H9 (cell line): ENCODE measurements at regions not wholly inside any gene's neighbourhood (a gene's known extent, or its start where the extent isn't known, plus 50 kb on each side); places are given as distances from the start of the nearest gene placed in this dataset.

Experiments
- DNase-seq: peaks from one replicate; pipeline ENCODE4 v3.0.0-alpha.2; 2017
- H2AFZ ChIP-seq: one replicate; pipeline ENCODE4 v1.6.1; 2013; ENCODE audit warnings: mild to moderate bottlenecking, low read length, control low read depth, moderate library complexity
- H2AK5ac ChIP-seq: 2 replicates; pipeline ENCODE4 v1.6.1; 2013; ENCODE audit warnings: low read length, control low read depth, mixed read lengths; ENCODE audit not compliant: insufficient read length
- H2BK120ac ChIP-seq: one replicate; pipeline ENCODE4 v1.6.1; 2013; ENCODE audit warnings: low read depth, mild to moderate bottlenecking, low read length, control low read depth, inconsistent platforms; ENCODE audit not compliant: poor library complexity, severe bottlenecking
- H2BK12ac ChIP-seq: 2 replicates; pipeline ENCODE4 v1.6.1; 2013; ENCODE audit warnings: low read length, control low read depth, mixed read lengths, low read depth; ENCODE audit not compliant: insufficient read length
- H2BK15ac ChIP-seq: 2 replicates; pipeline ENCODE4 v1.6.1; 2013; ENCODE audit warnings: low read depth, low read length, control low read depth
- H2BK20ac ChIP-seq: one replicate; pipeline ENCODE4 v1.6.1; 2013; ENCODE audit warnings: low read depth, mild to moderate bottlenecking, low read length, control low read depth, inconsistent platforms; ENCODE audit not compliant: poor library complexity, severe bottlenecking
- H2BK5ac ChIP-seq: 2 replicates; pipeline ENCODE4 v1.6.1; 2013; ENCODE audit warnings: low read length, control low read depth, mixed read lengths; ENCODE audit not compliant: insufficient read length
- H3K14ac ChIP-seq: 2 replicates; pipeline ENCODE4 v1.6.1; 2013; ENCODE audit warnings: low read length, control low read depth; ENCODE audit not compliant: insufficient read depth
- H3K18ac ChIP-seq: 2 replicates; pipeline ENCODE4 v1.6.1; 2013; ENCODE audit warnings: low read depth, mild to moderate bottlenecking, mixed read lengths, low read length, control low read depth; ENCODE audit not compliant: insufficient read length
- H3K23ac ChIP-seq: 2 replicates; pipeline ENCODE4 v1.6.1; 2013; ENCODE audit warnings: low read length, control low read depth, mixed read lengths, low read depth; ENCODE audit not compliant: insufficient read length
- H3K23me2 ChIP-seq: 2 replicates; pipeline ENCODE4 v1.6.1; 2013; ENCODE audit warnings: low read depth, mild to moderate bottlenecking, mixed read lengths, low read length, control low read depth; ENCODE audit not compliant: insufficient read length, poor library complexity, severe bottlenecking
- H3K27ac ChIP-seq: 2 replicates; pipeline ENCODE4 v1.5.1; 2013; ENCODE audit warnings: low read length, control low read depth, mixed read lengths, low read depth; ENCODE audit not compliant: insufficient read length
- H3K27me3 ChIP-seq: 2 replicates; pipeline ENCODE4 v1.6.1; 2013; ENCODE audit warnings: low read length, control low read depth, inconsistent platforms; ENCODE audit not compliant: insufficient read depth
- H3K4ac ChIP-seq: 2 replicates; pipeline ENCODE4 v1.6.1; 2013; ENCODE audit warnings: low read depth, mild to moderate bottlenecking, control low read depth, inconsistent platforms, low read length, moderate library complexity
- H3K4me1 ChIP-seq: 2 replicates; pipeline ENCODE4 v1.6.1; 2013; ENCODE audit warnings: low read length, control low read depth, inconsistent platforms; ENCODE audit not compliant: insufficient read depth
- H3K4me2 ChIP-seq: 2 replicates; pipeline ENCODE4 v1.6.1; 2013; ENCODE audit warnings: low read length, control low read depth, mixed read lengths; ENCODE audit not compliant: insufficient read length, insufficient read depth
- H3K56ac ChIP-seq: 2 replicates; pipeline ENCODE4 v1.6.1; 2013; ENCODE audit warnings: low read depth, mild to moderate bottlenecking, mixed read lengths, low read length, control low read depth; ENCODE audit not compliant: insufficient read length
- H3K79me1 ChIP-seq: 2 replicates; pipeline ENCODE4 v1.6.1; 2013; ENCODE audit warnings: low read depth, mild to moderate bottlenecking, moderate library complexity, low read length, control low read depth, inconsistent platforms; ENCODE audit not compliant: insufficient read depth, poor library complexity, severe bottlenecking
- H3K79me2 ChIP-seq: 2 replicates; pipeline ENCODE4 v1.6.1; 2013; ENCODE audit warnings: low read length, control low read depth, inconsistent platforms; ENCODE audit not compliant: insufficient read depth
- H3K9ac ChIP-seq: 2 replicates; pipeline ENCODE4 v1.6.1; 2013; ENCODE audit warnings: low read length, control low read depth, mixed read lengths; ENCODE audit not compliant: insufficient read length; ENCODE audit errors: extremely low read depth
- H3K9me3 ChIP-seq: one replicate; pipeline ENCODE4 v1.6.1; 2013; ENCODE audit warnings: low read depth, low read length, inconsistent platforms; ENCODE audit not compliant: control insufficient read depth
- H3T11ph ChIP-seq: one replicate; pipeline ENCODE4 v1.6.1; 2013; ENCODE audit warnings: mild to moderate bottlenecking, low read length, control low read depth, inconsistent platforms
- H4K20me1 ChIP-seq: one replicate; pipeline ENCODE4 v1.6.1; 2013; ENCODE audit not compliant: control insufficient read depth, insufficient read length, insufficient read depth
- H4K5ac ChIP-seq: 2 replicates; pipeline ENCODE4 v1.6.1; 2013; ENCODE audit warnings: low read depth, mild to moderate bottlenecking, mixed read lengths, low read length, control low read depth; ENCODE audit not compliant: insufficient read length
- H4K8ac ChIP-seq: replicated peaks from 2 replicates; pipeline ENCODE4 v1.6.1; 2013; ENCODE audit warnings: low read length, control low read depth, mixed read lengths, low read depth; ENCODE audit not compliant: insufficient read length
- H4K91ac ChIP-seq: 2 replicates; pipeline ENCODE4 v1.6.1; 2013; ENCODE audit warnings: low read depth, mild to moderate bottlenecking, moderate library complexity, mixed read lengths, low read length, control low read depth; ENCODE audit not compliant: insufficient read length
- H3K27ac Mint-ChIP-seq, 3 experiments: 2 replicates in 2 of 3; 3 replicates in 1 of 3; pipeline ENCODE4 v1.8.0; 2020 to 2021; ENCODE audit warnings: mixed read lengths in 3 of 3, mild to moderate bottlenecking in 1 of 3, moderate library complexity in 1 of 3
- H3K27me3 Mint-ChIP-seq: 2 replicates; pipeline ENCODE4 v1.8.0; 2021; ENCODE audit warnings: low read depth, mild to moderate bottlenecking, moderate library complexity, mixed read lengths
- H3K36me3 Mint-ChIP-seq, 3 experiments: 2 replicates in 2 of 3; 3 replicates in 1 of 3; pipeline ENCODE4 v1.8.0; 2020 to 2021; ENCODE audit warnings: low read depth in 3 of 3, mixed read lengths in 3 of 3; ENCODE audit not compliant: insufficient read depth in 1 of 3
- H3K4me1 Mint-ChIP-seq, 2 experiments: 2 replicates each; pipeline ENCODE4 v1.8.0; 2020; ENCODE audit warnings: mixed read lengths in 2 of 2
- H3K4me3 Mint-ChIP-seq, 2 experiments: 2 replicates in 1 of 2; 3 replicates in 1 of 2; pipeline ENCODE4 v1.8.0; 2020 to 2021; ENCODE audit warnings: mild to moderate bottlenecking in 2 of 2, mixed read lengths in 2 of 2, moderate library complexity in 1 of 2
- H3K9me3 Mint-ChIP-seq, 2 experiments: 2 replicates in 1 of 2; 3 replicates in 1 of 2; pipeline ENCODE4 v1.8.0; 2020; ENCODE audit warnings: mild to moderate bottlenecking in 2 of 2, mixed read lengths in 2 of 2, moderate library complexity in 1 of 2
- WGBS: extraction: QIAGEN DNeasy Blood & Tissue Kit; methylation state at CpG from one replicate; pipeline ENCODE4 v1.1.7; 2013; ENCODE audit warnings: missing lambda C conversion rate, low lambda C conversion rate, mixed read lengths; ENCODE audit not compliant: insufficient read length; ENCODE audit errors: extremely low coverage; 5-methylcytosine and 5-hydroxymethylcytosine counted together
- TF ChIP-seq, protein P1 (sequence below): fragments of 200-600 bp; sonication (generic); conservative IDR thresholded peaks from 3 replicates; pipeline ENCODE4 v1.8.0; 2021; ENCODE audit warnings: antibody characterized with exemption, mild to moderate bottlenecking

DNA sequence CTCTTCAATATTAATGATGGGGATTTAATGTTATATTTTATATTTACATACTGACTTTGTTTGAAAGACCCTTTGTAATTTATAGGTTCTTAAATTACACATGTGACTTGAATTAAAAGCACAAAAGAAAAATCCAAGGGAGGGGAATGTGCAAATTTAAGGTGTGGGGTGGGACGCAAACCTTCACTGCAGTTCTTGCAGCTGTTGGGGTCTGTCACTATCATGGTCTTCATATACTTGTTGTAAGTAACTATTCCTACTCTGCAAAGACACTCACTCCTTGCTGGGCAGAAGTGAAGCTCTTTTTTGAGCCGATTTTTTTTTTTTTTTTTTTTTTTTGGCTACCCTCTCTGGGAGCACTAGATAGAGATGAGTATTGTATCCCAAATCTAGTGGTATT lies 505.3 kb downstream of the ARHGEF28 start:
- Histone ChIP-seq H3K4me1 (no peaks in the 10 kb centered on the region), H4K20me1 (no peaks in the 10 kb centered on the region), H2AK5ac (no peak overlapping the region), H3K9me3 (no peaks in the 10 kb centered on the region), H3K18ac (no peak overlapping the region), H2BK5ac (no peak overlapping the region), H2AFZ (no peak overlapping the region), H2BK120ac (no peak overlapping the region), H4K5ac (no peak overlapping the region), H3T11ph (no peak overlapping the region), H3K23me2 (no peaks in the 10 kb centered on the region), H3K27me3 (no peaks in the 10 kb centered on the region), H3K14ac (no peak overlapping the region), H3K4ac (no peak overlapping the region), H4K8ac (no peak overlapping the region), H3K4me2 (no peak overlapping the region), H3K9ac (no peak overlapping the region), H3K23ac (no peak overlapping the region), H2BK20ac (no peak overlapping the region), H2BK15ac (no peak overlapping the region), H3K56ac (no peak overlapping the region), H2BK12ac (no peak overlapping the region), H4K91ac (no peak overlapping the region), H3K79me1 (no peaks in the 10 kb centered on the region), H3K79me2 (no peaks in the 10 kb centered on the region), H3K27ac (no peak overlapping the region)
- no peaks in the 10 kb centered on the region for H3K9me3 Mint-ChIP-seq
- peaks cover 2% of the 10 kb centered on the region; the same call in 1 of the 2 replicates for H3K27me3 Mint-ChIP-seq
- H3K4me1 Mint-ChIP-seq: peaks cover 4 to 5% of the 10 kb centered on the region in 2 experiments; a peak in 2 of 4 replicates
- TF ChIP-seq, protein P1, sequence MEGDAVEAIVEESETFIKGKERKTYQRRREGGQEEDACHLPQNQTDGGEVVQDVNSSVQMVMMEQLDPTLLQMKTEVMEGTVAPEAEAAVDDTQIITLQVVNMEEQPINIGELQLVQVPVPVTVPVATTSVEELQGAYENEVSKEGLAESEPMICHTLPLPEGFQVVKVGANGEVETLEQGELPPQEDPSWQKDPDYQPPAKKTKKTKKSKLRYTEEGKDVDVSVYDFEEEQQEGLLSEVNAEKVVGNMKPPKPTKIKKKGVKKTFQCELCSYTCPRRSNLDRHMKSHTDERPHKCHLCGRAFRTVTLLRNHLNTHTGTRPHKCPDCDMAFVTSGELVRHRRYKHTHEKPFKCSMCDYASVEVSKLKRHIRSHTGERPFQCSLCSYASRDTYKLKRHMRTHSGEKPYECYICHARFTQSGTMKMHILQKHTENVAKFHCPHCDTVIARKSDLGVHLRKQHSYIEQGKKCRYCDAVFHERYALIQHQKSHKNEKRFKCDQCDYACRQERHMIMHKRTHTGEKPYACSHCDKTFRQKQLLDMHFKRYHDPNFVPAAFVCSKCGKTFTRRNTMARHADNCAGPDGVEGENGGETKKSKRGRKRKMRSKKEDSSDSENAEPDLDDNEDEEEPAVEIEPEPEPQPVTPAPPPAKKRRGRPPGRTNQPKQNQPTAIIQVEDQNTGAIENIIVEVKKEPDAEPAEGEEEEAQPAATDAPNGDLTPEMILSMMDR: no peak
- no peak overlapping the region for H3K27ac Mint-ChIP-seq
- H3K4me3 Mint-ChIP-seq: no peak overlapping the region
- no peak for DNase-seq
- no CpG with 5 or more reads among the region's 2 CpGs for WGBS
- no peaks in the 10 kb centered on the region for H3K36me3 Mint-ChIP-seq
